Peyer's patch (tissue), 4 donors: ENCODE measurements at regions not wholly inside any gene's neighbourhood (a gene's known extent, or its start where the extent isn't known, plus 50 kb on each side); places are given as distances from the start of the nearest gene placed in this dataset.
"Not testable (repeated sequence)": the region's sequence is repeated elsewhere in the genome, so short reads cannot be mapped to it uniquely, and the experiment has no call there.

ENCODE experiments used
- DNase-seq, 3 donors: peaks; one replicate each; pipeline ENCODE4 v3.0.0-alpha.2; 2017 to 2019
- H3K27ac ChIP-seq, 4 donors: fragments of 200-600 bp; sonication (generic); one replicate each; pipeline ENCODE4 v1.5.1; 2016 to 2019
- H3K27me3 ChIP-seq, 2 donors: fragments of 200-600 bp; sonication (generic); one replicate each; pipeline ENCODE4 v1.5.1; 2019
- H3K36me3 ChIP-seq, 3 donors: fragments of 200-600 bp; sonication (generic); one replicate each; pipeline ENCODE4 v1.5.1; 2016 to 2019
- H3K4me1 ChIP-seq, 4 donors: fragments of 200-600 bp; sonication (generic); one replicate each; pipeline ENCODE4 v1.5.1; 2016 to 2019
- H3K4me3 ChIP-seq, 4 donors: fragments of 200-600 bp; sonication (generic); 1 replicate in 3 of 4; 2 replicates in 1 of 4; pipeline ENCODE4 v1.5.1; 2016 to 2019; ENCODE audit warnings: mild to moderate bottlenecking in 1 of 4
- H3K9me3 ChIP-seq, 4 donors: fragments of 200-600 bp; sonication (generic); one replicate each; pipeline ENCODE4 v1.5.1; 2016 to 2019; ENCODE audit warnings: mild to moderate bottlenecking in 1 of 4
- POLR2A ChIP-seq, 2 donors: fragments of 450-650 bp; IDR thresholded peaks; one replicate each; pipeline ENCODE4 v1.5.1; 2017; ENCODE audit warnings: antibody characterized with exemption in 2 of 2, mild to moderate bottlenecking in 2 of 2, moderate library complexity in 2 of 2
- TF ChIP-seq, protein P1 (sequence below), 6 experiments: fragments of 450-650 bp in 4 of 6; fragments of 200-600 bp in 2 of 6; sonication (generic) in 1 of 6; IDR thresholded peaks; one replicate each; pipeline ENCODE4 v1.5.1; 2017 to 2019; ENCODE audit warnings: antibody characterized with exemption in 6 of 6, mild to moderate bottlenecking in 3 of 6, moderate library complexity in 1 of 6

DNA sequence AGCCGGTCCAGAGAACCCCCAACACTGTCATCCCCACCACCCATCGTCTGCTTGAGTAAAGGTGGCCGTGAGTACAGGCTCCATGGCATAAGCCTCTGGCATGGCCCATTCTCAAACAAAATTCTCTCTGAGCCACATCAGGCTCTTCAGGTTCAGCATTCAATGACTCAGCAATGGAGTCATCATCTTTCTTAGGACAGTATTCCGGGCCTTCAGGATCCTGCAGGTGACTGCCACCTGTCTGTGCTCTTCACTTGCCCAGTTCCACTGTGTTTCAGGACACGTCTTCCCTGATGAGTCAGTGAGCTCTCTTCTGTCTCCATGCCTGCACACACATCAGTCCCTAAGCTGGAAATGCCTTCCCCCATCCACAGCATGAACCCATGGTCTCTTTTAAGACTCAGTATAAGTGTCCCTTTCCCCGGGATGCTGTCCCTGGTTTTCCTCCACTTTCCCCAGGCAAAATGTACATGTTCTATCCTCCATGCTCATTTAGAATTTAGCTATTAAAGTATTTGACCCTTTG is 81.1 kb upstream of the FGGY start:
- H3K27me3 ChIP-seq: no peaks in the 10 kb centered on the region
- H3K36me3 ChIP-seq: no peaks in the 10 kb centered on the region
- H3K27ac ChIP-seq: no peak overlapping the region
- TF ChIP-seq POLR2A (IDR thresholded peaks at IDR 0.05): no peak
- TF ChIP-seq, protein P1, sequence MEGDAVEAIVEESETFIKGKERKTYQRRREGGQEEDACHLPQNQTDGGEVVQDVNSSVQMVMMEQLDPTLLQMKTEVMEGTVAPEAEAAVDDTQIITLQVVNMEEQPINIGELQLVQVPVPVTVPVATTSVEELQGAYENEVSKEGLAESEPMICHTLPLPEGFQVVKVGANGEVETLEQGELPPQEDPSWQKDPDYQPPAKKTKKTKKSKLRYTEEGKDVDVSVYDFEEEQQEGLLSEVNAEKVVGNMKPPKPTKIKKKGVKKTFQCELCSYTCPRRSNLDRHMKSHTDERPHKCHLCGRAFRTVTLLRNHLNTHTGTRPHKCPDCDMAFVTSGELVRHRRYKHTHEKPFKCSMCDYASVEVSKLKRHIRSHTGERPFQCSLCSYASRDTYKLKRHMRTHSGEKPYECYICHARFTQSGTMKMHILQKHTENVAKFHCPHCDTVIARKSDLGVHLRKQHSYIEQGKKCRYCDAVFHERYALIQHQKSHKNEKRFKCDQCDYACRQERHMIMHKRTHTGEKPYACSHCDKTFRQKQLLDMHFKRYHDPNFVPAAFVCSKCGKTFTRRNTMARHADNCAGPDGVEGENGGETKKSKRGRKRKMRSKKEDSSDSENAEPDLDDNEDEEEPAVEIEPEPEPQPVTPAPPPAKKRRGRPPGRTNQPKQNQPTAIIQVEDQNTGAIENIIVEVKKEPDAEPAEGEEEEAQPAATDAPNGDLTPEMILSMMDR (IDR thresholded peaks at IDR 0.05): no peak
- DNase-seq: no peak
- no peaks in the 10 kb centered on the region for H3K4me1 ChIP-seq
- no peaks in the 10 kb centered on the region for H3K9me3 ChIP-seq
- no peak overlapping the region for H3K4me3 ChIP-seq

DNA sequence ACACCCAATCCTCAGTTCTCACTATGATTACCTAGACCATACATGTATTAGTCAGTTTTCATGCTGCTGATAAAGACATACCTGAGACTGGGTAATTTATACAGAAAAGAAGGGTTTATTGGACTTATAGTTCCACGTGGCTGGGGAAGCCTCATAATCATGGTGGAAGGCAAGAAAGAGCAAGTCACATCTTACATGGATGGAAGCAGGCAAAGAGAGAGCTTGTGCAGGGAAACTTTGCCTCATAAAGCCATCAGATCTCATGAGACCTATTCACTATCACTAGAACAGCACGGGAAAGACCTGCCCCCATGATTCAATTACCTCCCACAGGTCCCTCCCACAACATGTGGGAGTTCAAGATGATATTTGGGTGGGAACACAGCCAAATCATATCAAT is 79.5 kb upstream of the FGGY start:
- H3K27me3 ChIP-seq, H3K4me3 ChIP-seq, H3K9me3 ChIP-seq, H3K36me3 ChIP-seq, DNase-seq, H3K4me1 ChIP-seq, H3K27ac ChIP-seq: not testable (repeated sequence)

GRCh38 chr1:59218521-59219236 is 78.2 kb upstream of the FGGY start:
- Histone ChIP-seq H3K27ac (no peak overlapping the region), H3K9me3 (no peaks in the 10 kb centered on the region)

GRCh38 chr1:59219916-59220315 is 77.0 kb upstream of the FGGY start:
- Histone ChIP-seq H3K9me3 (no peaks in the 10 kb centered on the region), H3K27me3 (no peaks in the 10 kb centered on the region), H3K36me3 (no peaks in the 10 kb centered on the region), H3K27ac (no peak overlapping the region), H3K4me3 (no peak overlapping the region), H3K4me1 (no peaks in the 10 kb centered on the region)
- TF ChIP-seq POLR2A (IDR thresholded peaks at IDR 0.05): no peak
- TF ChIP-seq, protein P1 (IDR thresholded peaks at IDR 0.05): no peak
- DNase-seq: no peak

More at GRCh38 chr1:59218521-59219236, 78.2 kb upstream of the FGGY start:
- Histone ChIP-seq H3K36me3 (no peaks in the 10 kb centered on the region), H3K4me3 (no peak overlapping the region), H3K4me1 (no peaks in the 10 kb centered on the region), H3K27me3 (no peaks in the 10 kb centered on the region)
- no peak for TF ChIP-seq POLR2A (IDR thresholded peaks at IDR 0.05)
- TF ChIP-seq, protein P1 (IDR thresholded peaks at IDR 0.05): no peak
- no peak for DNase-seq

DNA sequence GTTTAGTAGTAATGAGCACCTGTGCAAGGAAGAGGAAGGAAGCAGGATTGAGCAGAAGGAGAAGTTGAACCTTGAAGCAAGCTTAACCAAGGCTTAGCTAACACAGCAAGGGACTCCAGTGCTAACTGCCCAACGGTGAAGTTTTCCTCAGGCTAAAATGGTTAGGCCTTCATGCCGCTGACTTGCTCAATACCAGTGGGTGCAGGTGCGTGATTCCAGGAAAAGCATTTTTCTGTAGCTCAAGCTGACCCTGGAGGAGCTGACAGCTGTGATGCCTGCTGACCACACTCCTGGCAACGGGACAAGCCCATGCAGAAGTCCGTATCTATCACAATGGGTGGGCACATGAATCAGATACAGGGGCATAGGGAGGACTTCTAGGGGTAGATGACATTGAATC is 76.5 kb upstream of the FGGY start:
- H3K27ac ChIP-seq: no peak overlapping the region
- TF ChIP-seq POLR2A (IDR thresholded peaks at IDR 0.05): no peak
- TF ChIP-seq, protein P1 (IDR thresholded peaks at IDR 0.05): no peak
- H3K4me3 ChIP-seq: no peak overlapping the region
- no peaks in the 10 kb centered on the region for H3K4me1 ChIP-seq
- no peaks in the 10 kb centered on the region for H3K27me3 ChIP-seq
- DNase-seq: no peak
- H3K9me3 ChIP-seq: no peaks in the 10 kb centered on the region
- H3K36me3 ChIP-seq: no peaks in the 10 kb centered on the region

GRCh38 chr1:59223198-59223597 is 73.7 kb upstream of the FGGY start:
- no peak overlapping the region for H3K27ac ChIP-seq
- TF ChIP-seq POLR2A (IDR thresholded peaks at IDR 0.05): no peak
- TF ChIP-seq, protein P1 (IDR thresholded peaks at IDR 0.05): no peak
- no peaks in the 10 kb centered on the region for H3K27me3 ChIP-seq
- no peaks in the 10 kb centered on the region for H3K9me3 ChIP-seq
- H3K36me3 ChIP-seq: no peaks in the 10 kb centered on the region
- H3K4me3 ChIP-seq: no peak overlapping the region
- DNase-seq: no peak
- no peaks in the 10 kb centered on the region for H3K4me1 ChIP-seq
